Neural crest cell (in vitro differentiated cells): ENCODE measurements at regions not wholly inside any gene's neighbourhood (a gene's known extent, or its start where the extent isn't known, plus 50 kb on each side); places are given as distances from the start of the nearest gene placed in this dataset.

Experiments used
- DNase-seq: peaks from one replicate; pipeline ENCODE4 v3.0.0; 2021; ENCODE audit warnings: low read depth, mixed read lengths, low spot score
- H3K27ac Mint-ChIP-seq: one replicate; pipeline ENCODE4 v1.8.0; 2021; ENCODE audit warnings: mild to moderate bottlenecking, mixed read lengths; ENCODE audit not compliant: unreplicated experiment
- H3K27me3 Mint-ChIP-seq: 2 replicates; pipeline ENCODE4 v1.8.0; 2021; ENCODE audit warnings: low read depth, mild to moderate bottlenecking, mixed read lengths
- H3K36me3 Mint-ChIP-seq: 2 replicates; pipeline ENCODE4 v1.8.0; 2021; ENCODE audit warnings: low read depth, mild to moderate bottlenecking, mixed read lengths
- H3K4me1 Mint-ChIP-seq: 2 replicates; pipeline ENCODE4 v1.8.0; 2021; ENCODE audit warnings: mixed read lengths
- H3K4me3 Mint-ChIP-seq: one replicate; pipeline ENCODE4 v1.8.0; 2021; ENCODE audit warnings: mild to moderate bottlenecking, mixed read lengths
- H3K9me3 Mint-ChIP-seq: 2 replicates; pipeline ENCODE4 v1.8.0; 2021; ENCODE audit warnings: mixed read lengths
- CTCF ChIP-seq: fragments of 200-600 bp; sonication (generic); conservative IDR thresholded peaks from 2 replicates; pipeline ENCODE4 v1.5.0; 2021; ENCODE audit warnings: antibody characterized with exemption, mild to moderate bottlenecking

GRCh38 chr5:99460701-99461100 is 531.9 kb upstream of the CHD1 start:
- Mint-ChIP-seq H3K4me1 (no peaks in the 10 kb centered on the region), H3K27ac (no peak overlapping the region), H3K27me3 (no peaks in the 10 kb centered on the region), H3K4me3 (no peak overlapping the region), H3K9me3 (no peaks in the 10 kb centered on the region), H3K36me3 (no peaks in the 10 kb centered on the region)
- no peak for TF ChIP-seq CTCF
- no peak for DNase-seq

DNA sequence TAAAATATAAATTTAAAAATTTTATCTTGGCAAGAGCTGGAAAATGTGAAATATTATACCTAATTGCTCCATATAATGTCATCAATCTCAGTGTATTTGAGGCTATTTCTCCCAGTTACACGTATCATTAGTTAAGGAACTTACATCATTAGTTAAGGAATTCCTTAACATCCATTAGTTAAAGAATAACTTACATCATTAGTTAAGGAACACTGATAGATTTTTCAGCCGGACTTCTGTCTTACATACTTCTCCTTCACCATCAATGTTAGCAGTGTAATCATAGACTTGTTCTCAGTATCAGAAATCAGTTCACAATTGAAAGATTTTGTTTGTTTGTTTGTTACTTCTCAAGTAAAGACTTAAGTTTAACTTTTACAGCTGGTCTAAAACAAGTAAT is 524.4 kb upstream of the CHD1 start:
- no peaks in the 10 kb centered on the region for H3K4me1 Mint-ChIP-seq
- TF ChIP-seq CTCF = no peak
- no peak for DNase-seq
- no peak overlapping the region for H3K4me3 Mint-ChIP-seq
- H3K27me3 Mint-ChIP-seq = no peaks in the 10 kb centered on the region
- H3K36me3 Mint-ChIP-seq = no peaks in the 10 kb centered on the region
- no peaks in the 10 kb centered on the region for H3K9me3 Mint-ChIP-seq
- H3K27ac Mint-ChIP-seq = no peak overlapping the region

DNA sequence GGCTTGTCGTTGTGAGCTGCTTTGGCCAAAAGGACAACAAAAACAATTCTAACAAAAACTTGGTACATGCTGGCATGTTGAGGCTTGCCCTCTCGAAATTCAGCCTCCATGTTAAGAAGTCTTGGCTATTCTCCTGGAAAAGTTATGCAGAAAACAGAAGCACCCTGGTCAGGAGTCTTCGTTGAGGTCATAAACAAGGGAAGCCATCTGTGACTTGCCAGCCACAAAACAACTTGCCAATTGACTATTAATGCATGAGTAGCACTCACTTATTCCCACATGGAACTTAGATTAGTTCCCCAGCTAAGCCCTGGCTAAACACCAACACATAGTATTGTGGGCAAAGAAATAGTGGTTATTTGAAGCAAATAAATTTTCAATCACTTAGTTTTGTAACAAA is 521.0 kb upstream of the CHD1 start:
- Mint-ChIP-seq H3K36me3 (no peaks in the 10 kb centered on the region), H3K27ac (no peak overlapping the region), H3K9me3 (no peaks in the 10 kb centered on the region), H3K4me1 (no peaks in the 10 kb centered on the region), H3K4me3 (no peak overlapping the region), H3K27me3 (no peaks in the 10 kb centered on the region)
- no peak for DNase-seq
- TF ChIP-seq CTCF = no peak

GRCh38 chr5:99445805-99446204 is 517.0 kb upstream of the CHD1 start:
- H3K4me3 Mint-ChIP-seq = no peak overlapping the region
- H3K27ac Mint-ChIP-seq = no peak overlapping the region
- H3K9me3 Mint-ChIP-seq = no peaks in the 10 kb centered on the region

DNA sequence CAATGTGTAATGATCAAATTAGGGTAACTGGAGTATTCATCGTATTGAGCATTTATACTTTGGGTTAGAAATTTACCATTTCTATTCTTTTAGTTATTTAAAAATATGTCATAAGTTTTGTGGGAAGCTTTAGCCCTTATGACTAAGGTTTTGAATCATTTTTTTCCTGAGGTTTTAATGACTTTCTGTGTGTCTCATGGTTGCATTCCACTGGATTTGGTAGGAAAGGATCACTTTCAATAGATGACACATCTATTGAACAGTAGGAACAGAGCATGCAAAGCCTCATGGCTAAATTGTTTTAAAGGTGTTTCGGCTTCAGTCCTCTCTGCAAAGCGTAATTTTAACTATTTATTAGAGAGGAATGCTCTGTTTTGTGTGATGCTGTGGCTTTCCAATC is 512.4 kb upstream of the CHD1 start:
- no peaks in the 10 kb centered on the region for H3K4me1 Mint-ChIP-seq

More at GRCh38 chr5:99445805-99446204, 517.0 kb upstream of the CHD1 start:
- no peak for TF ChIP-seq CTCF
- Mint-ChIP-seq H3K4me1 (no peaks in the 10 kb centered on the region), H3K36me3 (no peaks in the 10 kb centered on the region), H3K27me3 (no peaks in the 10 kb centered on the region)
- DNase-seq = no peak

More for the DNA sequence above, 512.4 kb upstream of the CHD1 start:
- Mint-ChIP-seq H3K36me3 (no peaks in the 10 kb centered on the region), H3K27me3 (no peaks in the 10 kb centered on the region), H3K9me3 (no peaks in the 10 kb centered on the region), H3K4me3 (no peak overlapping the region), H3K27ac (no peak overlapping the region)
- no peak for DNase-seq
- TF ChIP-seq CTCF = no peak
